ENCODE measurements at regions not wholly inside any gene's neighbourhood (a gene's known extent, or its start where the extent isn't known, plus 50 kb on each side); places are given as distances from the start of the nearest gene placed in this dataset.
"Not testable (repeated sequence)": the region's sequence is repeated elsewhere in the genome, so short reads cannot be mapped to it uniquely, and the experiment has no call there.

- not testable (repeated sequence) for TF ChIP-seq RAD21 (IDR thresholded peaks at IDR 0.05); CTCF (IDR thresholded peaks at IDR 0.05; ENCODE audit: low read depth, low read length, missing input control); YY1 (IDR thresholded peaks at IDR 0.05); TAF1 (conservative IDR thresholded peaks at IDR 0.05); REST (IDR thresholded peaks at IDR 0.05); EGR1 (IDR thresholded peaks at IDR 0.05; ENCODE audit: low read depth in 2 of 2); JUND (IDR thresholded peaks at IDR 0.05); MAX (IDR thresholded peaks at IDR 0.05)
These were observed 86.9 kb upstream of the ANKRD20A1 start for GRCh38 chr9:67771807-67772206.

Data from liver (tissue), 3 donors.